SK-N-SH (cell line): ENCODE measurements at regions not wholly inside any gene's neighbourhood (a gene's known extent, or its start where the extent isn't known, plus 50 kb on each side); places are given as distances from the start of the nearest gene placed in this dataset.

Experiments
- CTCF ChIP-seq: fragments of 200-600 bp; sonication (generic); IDR thresholded peaks from 2 replicates; pipeline ENCODE4 v1.6.1; 2017; ENCODE audit warnings: antibody characterized with exemption, mild to moderate bottlenecking, moderate library complexity
- EP300 ChIP-seq, 2 experiments: IDR thresholded peaks; 2 replicates each; pipeline versions ENCODE4 v1.4.0 to v1.6.1; 2012; ENCODE audit warnings: borderline replicate concordance in 1 of 2, low read depth in 1 of 2, low read length in 1 of 2
- EZH2phosphoT487 ChIP-seq: fragments of 200-600 bp; sonication (generic); IDR thresholded peaks from 2 replicates; pipeline ENCODE4 v1.6.1; 2017; ENCODE audit warnings: low read depth, mixed run types, mild to moderate bottlenecking, antibody characterized with exemption, moderate library complexity, borderline replicate concordance
- FOXM1 ChIP-seq: IDR thresholded peaks from 2 replicates; pipeline ENCODE4 v1.4.0; 2012; ENCODE audit warnings: low read depth, mild to moderate bottlenecking
- NFIC ChIP-seq: IDR thresholded peaks from 2 replicates; pipeline ENCODE4 v1.4.0; 2012; ENCODE audit warnings: borderline replicate concordance
- NRF1 ChIP-seq: IDR thresholded peaks from 2 replicates; pipeline ENCODE4 v1.6.1; 2012; ENCODE audit warnings: low read depth, mild to moderate bottlenecking, low read length
- POLR2AphosphoS5 ChIP-seq: IDR thresholded peaks from 2 replicates; pipeline ENCODE4 v1.6.1; 2012; ENCODE audit warnings: low read depth, low read length
- REST ChIP-seq: IDR thresholded peaks from 2 replicates; pipeline ENCODE4 v1.6.1; 2012; ENCODE audit warnings: mild to moderate bottlenecking, low read depth, low read length, moderate library complexity
- SMC3 ChIP-seq: IDR thresholded peaks from 2 replicates; pipeline ENCODE4 v1.6.1; 2012; ENCODE audit warnings: low read depth, low read length, improper control_type of control experiment
- USF2 ChIP-seq: fragments of 150-350 bp; IDR thresholded peaks from 2 replicates; pipeline ENCODE4 v1.6.1; 2017; ENCODE audit warnings: antibody characterized with exemption, low read length, low read depth, borderline replicate concordance

- TF ChIP-seq USF2 (no peak), POLR2AphosphoS5 (no peak), CTCF (no peak), REST (no peak), EP300 (IDR thresholded peaks at IDR 0.05; ENCODE audit: borderline replicate concordance in 1 of 2, low read depth in 1 of 2, low read length in 1 of 2) (no peak), EZH2phosphoT487 (no peak), SMC3 (no peak), NRF1 (no peak), NFIC (no peak), FOXM1 (no peak)
These were observed 558.5 kb upstream of the CFAP20DC start for GRCh38 chr3:59608356-59608755.
